Hematopoietic multipotent progenitor cell treated with erythropoietin and hydrocortisone succinate and interleukin-3 and kit ligand, for 6 days (in vitro differentiated cells): ENCODE measurements at regions not wholly inside any gene's neighbourhood (a gene's known extent, or its start where the extent isn't known, plus 50 kb on each side); places are given as distances from the start of the nearest gene placed in this dataset.
A peak's percentile ranks its signal among the peaks of the same experiment; 100 is the strongest.

Experiments used
- DNase-seq: peaks from one replicate; pipeline ENCODE4 v3.0.0-alpha.2; 2015

- DNase-seq = no peak
Observed at GRCh38 chr5:67494186-67494855, 297.7 kb upstream of the CD180 start.

- peak; percentile 11 for DNase-seq
Observed at GRCh38 chr5:67493676-67494075, 297.1 kb upstream of the CD180 start.

- no peak for DNase-seq
Observed at GRCh38 chr5:67490543-67491321, 294.1 kb upstream of the CD180 start.

- DNase-seq = no peak
Observed at GRCh38 chr5:67488885-67489284, 292.3 kb upstream of the CD180 start.

GRCh38 chr5:67487862-67488261 lies 291.3 kb upstream of the CD180 start:
- DNase-seq = no peak

- DNase-seq = no peak
Observed at GRCh38 chr5:67483453-67484030, 286.9 kb upstream of the CD180 start.

GRCh38 chr5:67481362-67481761 lies 284.8 kb upstream of the CD180 start:
- DNase-seq = no peak

- no peak for DNase-seq
Observed at GRCh38 chr5:67478337-67478736, 281.7 kb upstream of the CD180 start.

GRCh38 chr5:67476995-67477394 lies 280.4 kb upstream of the CD180 start:
- no peak for DNase-seq

GRCh38 chr5:67476531-67476930 lies 279.9 kb upstream of the CD180 start:
- DNase-seq = no peak

- no peak for DNase-seq
Observed at GRCh38 chr5:67475489-67475888, 278.9 kb upstream of the CD180 start.

- DNase-seq = no peak
Observed at GRCh38 chr5:67474597-67475238, 278.1 kb upstream of the CD180 start.

- DNase-seq = no peak
Observed at GRCh38 chr5:67467110-67467509, 270.5 kb upstream of the CD180 start.

- DNase-seq = no peak
Observed at GRCh38 chr5:67465537-67466207, 269.1 kb upstream of the CD180 start.

- no peak for DNase-seq
Observed at GRCh38 chr5:67462147-67462546, 265.5 kb upstream of the CD180 start.

GRCh38 chr5:67459253-67459652 lies 262.7 kb upstream of the CD180 start:
- DNase-seq = no peak

- DNase-seq = peak; percentile 8
Observed at GRCh38 chr5:67455970-67456369, 259.4 kb upstream of the CD180 start.

- no peak for DNase-seq
Observed at GRCh38 chr5:67454957-67455561, 258.5 kb upstream of the CD180 start.

- no peak for DNase-seq
Observed at GRCh38 chr5:67453111-67453905, 256.7 kb upstream of the CD180 start.

GRCh38 chr5:67451640-67452279 lies 255.2 kb upstream of the CD180 start:
- DNase-seq = no peak

- DNase-seq = no peak
Observed at GRCh38 chr5:67447732-67448131, 251.1 kb upstream of the CD180 start.
